ENCODE measurements at regions not wholly inside any gene's neighbourhood (a gene's known extent, or its start where the extent isn't known, plus 50 kb on each side); places are given as distances from the start of the nearest gene placed in this dataset.

DNA sequence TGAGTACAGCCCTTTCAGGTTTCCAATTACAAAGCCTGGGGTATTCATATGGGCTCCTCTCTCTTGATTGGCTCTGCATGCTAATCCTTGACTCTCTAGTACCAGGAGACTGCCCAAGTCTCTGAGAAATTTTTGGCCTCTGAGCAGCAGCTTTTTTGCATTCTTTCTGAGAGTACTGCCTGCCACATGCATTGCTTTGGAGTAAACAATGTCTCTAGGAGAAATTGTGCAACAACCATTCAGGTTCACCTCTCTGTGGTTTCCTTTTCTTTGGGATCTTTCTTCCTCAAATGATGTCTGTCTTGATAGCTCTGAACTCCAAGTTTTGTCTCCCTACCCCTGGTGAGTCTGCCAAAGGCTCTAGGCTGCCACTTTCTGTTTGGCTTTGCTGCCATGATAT is 115.8 kb upstream of the SETBP1 start:
- no peak for DNase-seq (ENCODE audit: low spot score)
- no peaks in the 10 kb centered on the region for H3K9me3 Mint-ChIP-seq
- no peaks in the 10 kb centered on the region for H3K36me3 Mint-ChIP-seq
- no peak overlapping the region for H3K27ac Mint-ChIP-seq
- peaks cover 28% of the 10 kb centered on the region for H3K4me1 Mint-ChIP-seq
- H3K27me3 Mint-ChIP-seq (ENCODE audit: low read depth): peaks cover 33% of the 10 kb centered on the region
- TF ChIP-seq ESRRA (CRISPR knock-in tag; IDR thresholded peaks at IDR 0.05; ENCODE audit: borderline replicate concordance) (no peak), TP53 (CRISPR knock-in tag; IDR thresholded peaks at IDR 0.05) (no peak), RORB (CRISPR knock-in tag; IDR thresholded peaks at IDR 0.05) (no peak), NR3C1 (CRISPR knock-in tag; conservative IDR thresholded peaks at IDR 0.05; ENCODE audit: low read depth) (no peak), CBFB (CRISPR knock-in tag; IDR thresholded peaks at IDR 0.05; ENCODE audit: low read depth) (no peak), SP1 (CRISPR knock-in tag; conservative IDR thresholded peaks at IDR 0.05) (no peak), CREB1 (CRISPR knock-in tag; IDR thresholded peaks at IDR 0.05) (no peak), SMAD4 (CRISPR knock-in tag; IDR thresholded peaks at IDR 0.05) (no peak)
- TF ChIP-seq, protein P1, sequence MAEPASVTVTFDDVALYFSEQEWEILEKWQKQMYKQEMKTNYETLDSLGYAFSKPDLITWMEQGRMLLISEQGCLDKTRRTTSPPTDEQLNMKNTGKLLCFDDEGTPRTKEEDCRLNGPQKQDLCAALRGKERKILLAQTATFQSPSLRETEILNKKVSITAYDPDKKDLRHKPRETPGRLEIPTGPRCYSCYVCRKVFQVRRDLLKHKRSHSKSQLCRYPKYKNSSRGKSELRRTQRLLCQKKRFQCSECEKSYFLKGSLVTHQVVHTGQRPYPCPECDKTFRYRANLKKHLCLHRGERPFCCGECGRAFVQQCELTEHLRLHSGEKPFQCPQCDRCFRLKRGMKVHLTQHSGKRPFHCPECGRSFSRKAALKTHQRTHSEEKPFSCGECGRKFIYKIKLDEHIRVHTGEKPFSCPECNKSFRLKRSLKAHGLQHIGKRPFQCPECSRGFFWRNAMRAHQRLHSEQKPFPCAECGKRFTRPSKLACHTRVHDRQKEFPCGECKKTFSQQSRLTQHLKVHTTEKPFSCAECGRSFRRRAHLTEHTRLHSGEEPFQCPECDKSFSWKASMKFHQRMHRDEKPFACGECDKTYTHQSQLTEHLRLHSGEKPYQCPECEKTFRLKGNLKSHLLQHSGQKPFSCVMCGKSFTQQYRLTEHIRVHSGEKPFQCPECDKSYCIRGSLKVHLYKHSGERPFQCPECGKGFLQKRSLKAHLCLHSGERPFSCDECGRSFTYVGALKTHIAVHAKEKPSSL (CRISPR knock-in tag; conservative IDR thresholded peaks at IDR 0.05): no peak
- TF ChIP-seq, protein P2, sequence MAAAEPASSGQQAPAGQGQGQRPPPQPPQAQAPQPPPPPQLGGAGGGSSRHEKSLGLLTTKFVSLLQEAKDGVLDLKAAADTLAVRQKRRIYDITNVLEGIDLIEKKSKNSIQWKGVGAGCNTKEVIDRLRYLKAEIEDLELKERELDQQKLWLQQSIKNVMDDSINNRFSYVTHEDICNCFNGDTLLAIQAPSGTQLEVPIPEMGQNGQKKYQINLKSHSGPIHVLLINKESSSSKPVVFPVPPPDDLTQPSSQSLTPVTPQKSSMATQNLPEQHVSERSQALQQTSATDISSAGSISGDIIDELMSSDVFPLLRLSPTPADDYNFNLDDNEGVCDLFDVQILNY (CRISPR knock-in tag; IDR thresholded peaks at IDR 0.05): no peak
- TF ChIP-seq, protein P3, sequence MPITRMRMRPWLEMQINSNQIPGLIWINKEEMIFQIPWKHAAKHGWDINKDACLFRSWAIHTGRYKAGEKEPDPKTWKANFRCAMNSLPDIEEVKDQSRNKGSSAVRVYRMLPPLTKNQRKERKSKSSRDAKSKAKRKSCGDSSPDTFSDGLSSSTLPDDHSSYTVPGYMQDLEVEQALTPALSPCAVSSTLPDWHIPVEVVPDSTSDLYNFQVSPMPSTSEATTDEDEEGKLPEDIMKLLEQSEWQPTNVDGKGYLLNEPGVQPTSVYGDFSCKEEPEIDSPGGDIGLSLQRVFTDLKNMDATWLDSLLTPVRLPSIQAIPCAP (CRISPR knock-in tag; IDR thresholded peaks at IDR 0.05): no peak
- TF ChIP-seq, protein P4, sequence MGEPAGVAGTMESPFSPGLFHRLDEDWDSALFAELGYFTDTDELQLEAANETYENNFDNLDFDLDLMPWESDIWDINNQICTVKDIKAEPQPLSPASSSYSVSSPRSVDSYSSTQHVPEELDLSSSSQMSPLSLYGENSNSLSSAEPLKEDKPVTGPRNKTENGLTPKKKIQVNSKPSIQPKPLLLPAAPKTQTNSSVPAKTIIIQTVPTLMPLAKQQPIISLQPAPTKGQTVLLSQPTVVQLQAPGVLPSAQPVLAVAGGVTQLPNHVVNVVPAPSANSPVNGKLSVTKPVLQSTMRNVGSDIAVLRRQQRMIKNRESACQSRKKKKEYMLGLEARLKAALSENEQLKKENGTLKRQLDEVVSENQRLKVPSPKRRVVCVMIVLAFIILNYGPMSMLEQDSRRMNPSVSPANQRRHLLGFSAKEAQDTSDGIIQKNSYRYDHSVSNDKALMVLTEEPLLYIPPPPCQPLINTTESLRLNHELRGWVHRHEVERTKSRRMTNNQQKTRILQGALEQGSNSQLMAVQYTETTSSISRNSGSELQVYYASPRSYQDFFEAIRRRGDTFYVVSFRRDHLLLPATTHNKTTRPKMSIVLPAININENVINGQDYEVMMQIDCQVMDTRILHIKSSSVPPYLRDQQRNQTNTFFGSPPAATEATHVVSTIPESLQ (CRISPR knock-in tag; IDR thresholded peaks at IDR 0.05): no peak
- TF ChIP-seq, protein P5, sequence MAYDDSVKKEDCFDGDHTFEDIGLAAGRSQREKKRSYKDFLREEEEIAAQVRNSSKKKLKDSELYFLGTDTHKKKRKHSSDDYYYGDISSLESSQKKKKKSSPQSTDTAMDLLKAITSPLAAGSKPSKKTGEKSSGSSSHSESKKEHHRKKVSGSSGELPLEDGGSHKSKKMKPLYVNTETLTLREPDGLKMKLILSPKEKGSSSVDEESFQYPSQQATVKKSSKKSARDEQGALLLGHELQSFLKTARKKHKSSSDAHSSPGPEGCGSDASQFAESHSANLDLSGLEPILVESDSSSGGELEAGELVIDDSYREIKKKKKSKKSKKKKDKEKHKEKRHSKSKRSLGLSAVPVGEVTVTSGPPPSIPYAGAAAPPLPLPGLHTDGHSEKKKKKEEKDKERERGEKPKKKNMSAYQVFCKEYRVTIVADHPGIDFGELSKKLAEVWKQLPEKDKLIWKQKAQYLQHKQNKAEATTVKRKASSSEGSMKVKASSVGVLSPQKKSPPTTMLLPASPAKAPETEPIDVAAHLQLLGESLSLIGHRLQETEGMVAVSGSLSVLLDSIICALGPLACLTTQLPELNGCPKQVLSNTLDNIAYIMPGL (CRISPR knock-in tag; IDR thresholded peaks at IDR 0.05): no peak
- TF ChIP-seq, protein P6, sequence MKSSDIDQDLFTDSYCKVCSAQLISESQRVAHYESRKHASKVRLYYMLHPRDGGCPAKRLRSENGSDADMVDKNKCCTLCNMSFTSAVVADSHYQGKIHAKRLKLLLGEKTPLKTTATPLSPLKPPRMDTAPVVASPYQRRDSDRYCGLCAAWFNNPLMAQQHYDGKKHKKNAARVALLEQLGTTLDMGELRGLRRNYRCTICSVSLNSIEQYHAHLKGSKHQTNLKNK (CRISPR knock-in tag; IDR thresholded peaks at IDR 0.05): no peak
- POLR2A ChIA-PET: no interaction called here
- CTCF ChIA-PET: no interaction called here
- no peak overlapping the region for H3K4me3 Mint-ChIP-seq
- peak; percentile 85 for ATAC-seq

DNA sequence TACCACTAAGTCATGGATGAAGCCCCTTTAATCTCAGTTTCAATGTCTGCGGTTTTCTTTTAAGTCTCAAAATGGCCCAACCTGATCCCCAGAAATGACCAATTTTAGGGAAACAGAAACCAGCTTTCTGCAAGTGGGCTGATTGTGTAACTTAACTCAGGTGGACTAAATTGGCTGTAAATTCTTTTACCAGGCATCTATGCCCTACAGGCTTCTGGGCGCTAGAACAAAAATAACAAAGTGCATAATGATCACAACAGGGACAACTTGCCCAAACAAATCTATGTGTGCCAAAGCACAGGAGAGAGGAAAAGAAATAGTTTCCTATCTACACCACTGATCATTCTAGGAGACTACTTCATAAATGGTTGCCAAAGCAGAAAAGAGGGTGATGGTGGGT is 112.3 kb upstream of the SETBP1 start:
- Mint-ChIP-seq H3K4me3 (no peak overlapping the region), H3K27me3 (ENCODE audit: low read depth) (peaks cover 61% of the 10 kb centered on the region), H3K4me1 (peaks cover 38% of the 10 kb centered on the region), H3K27ac (no peak overlapping the region), H3K36me3 (no peaks in the 10 kb centered on the region), H3K9me3 (no peaks in the 10 kb centered on the region)
- ATAC-seq (no peak), DNase-seq (ENCODE audit: low spot score) (no peak)
- CTCF ChIA-PET: no interaction called here
- POLR2A ChIA-PET: no interaction called here
- TF ChIP-seq ATF1 (CRISPR knock-in tag; IDR thresholded peaks at IDR 0.05): no peak
- TF ChIP-seq, protein P7, sequence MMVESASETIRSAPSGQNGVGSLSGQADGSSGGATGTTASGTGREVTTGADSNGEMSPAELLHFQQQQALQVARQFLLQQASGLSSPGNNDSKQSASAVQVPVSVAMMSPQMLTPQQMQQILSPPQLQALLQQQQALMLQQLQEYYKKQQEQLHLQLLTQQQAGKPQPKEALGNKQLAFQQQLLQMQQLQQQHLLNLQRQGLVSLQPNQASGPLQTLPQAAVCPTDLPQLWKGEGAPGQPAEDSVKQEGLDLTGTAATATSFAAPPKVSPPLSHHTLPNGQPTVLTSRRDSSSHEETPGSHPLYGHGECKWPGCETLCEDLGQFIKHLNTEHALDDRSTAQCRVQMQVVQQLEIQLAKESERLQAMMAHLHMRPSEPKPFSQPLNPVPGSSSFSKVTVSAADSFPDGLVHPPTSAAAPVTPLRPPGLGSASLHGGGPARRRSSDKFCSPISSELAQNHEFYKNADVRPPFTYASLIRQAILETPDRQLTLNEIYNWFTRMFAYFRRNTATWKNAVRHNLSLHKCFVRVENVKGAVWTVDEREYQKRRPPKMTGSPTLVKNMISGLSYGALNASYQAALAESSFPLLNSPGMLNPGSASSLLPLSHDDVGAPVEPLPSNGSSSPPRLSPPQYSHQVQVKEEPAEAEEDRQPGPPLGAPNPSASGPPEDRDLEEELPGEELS (CRISPR knock-in tag; IDR thresholded peaks at IDR 0.05): no peak
- TF ChIP-seq GTF2I (CRISPR knock-in tag; conservative IDR thresholded peaks at IDR 0.05): no peak
- TF ChIP-seq, protein P8, sequence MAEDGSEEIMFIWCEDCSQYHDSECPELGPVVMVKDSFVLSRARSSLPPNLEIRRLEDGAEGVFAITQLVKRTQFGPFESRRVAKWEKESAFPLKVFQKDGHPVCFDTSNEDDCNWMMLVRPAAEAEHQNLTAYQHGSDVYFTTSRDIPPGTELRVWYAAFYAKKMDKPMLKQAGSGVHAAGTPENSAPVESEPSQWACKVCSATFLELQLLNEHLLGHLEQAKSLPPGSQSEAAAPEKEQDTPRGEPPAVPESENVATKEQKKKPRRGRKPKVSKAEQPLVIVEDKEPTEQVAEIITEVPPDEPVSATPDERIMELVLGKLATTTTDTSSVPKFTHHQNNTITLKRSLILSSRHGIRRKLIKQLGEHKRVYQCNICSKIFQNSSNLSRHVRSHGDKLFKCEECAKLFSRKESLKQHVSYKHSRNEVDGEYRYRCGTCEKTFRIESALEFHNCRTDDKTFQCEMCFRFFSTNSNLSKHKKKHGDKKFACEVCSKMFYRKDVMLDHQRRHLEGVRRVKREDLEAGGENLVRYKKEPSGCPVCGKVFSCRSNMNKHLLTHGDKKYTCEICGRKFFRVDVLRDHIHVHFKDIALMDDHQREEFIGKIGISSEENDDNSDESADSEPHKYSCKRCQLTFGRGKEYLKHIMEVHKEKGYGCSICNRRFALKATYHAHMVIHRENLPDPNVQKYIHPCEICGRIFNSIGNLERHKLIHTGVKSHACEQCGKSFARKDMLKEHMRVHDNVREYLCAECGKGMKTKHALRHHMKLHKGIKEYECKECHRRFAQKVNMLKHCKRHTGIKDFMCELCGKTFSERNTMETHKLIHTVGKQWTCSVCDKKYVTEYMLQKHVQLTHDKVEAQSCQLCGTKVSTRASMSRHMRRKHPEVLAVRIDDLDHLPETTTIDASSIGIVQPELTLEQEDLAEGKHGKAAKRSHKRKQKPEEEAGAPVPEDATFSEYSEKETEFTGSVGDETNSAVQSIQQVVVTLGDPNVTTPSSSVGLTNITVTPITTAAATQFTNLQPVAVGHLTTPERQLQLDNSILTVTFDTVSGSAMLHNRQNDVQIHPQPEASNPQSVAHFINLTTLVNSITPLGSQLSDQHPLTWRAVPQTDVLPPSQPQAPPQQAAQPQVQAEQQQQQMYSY (CRISPR knock-in tag; IDR thresholded peaks at IDR 0.05): no peak
- TF ChIP-seq ELF4 (CRISPR knock-in tag; IDR thresholded peaks at IDR 0.05; ENCODE audit: low read depth): no peak
- TF ChIP-seq GABPB1 (CRISPR knock-in tag; IDR thresholded peaks at IDR 0.05): no peak
- TF ChIP-seq, protein P5 (CRISPR knock-in tag; IDR thresholded peaks at IDR 0.05): no peak
